ENCODE measurements at regions not wholly inside any gene's neighbourhood (a gene's known extent, or its start where the extent isn't known, plus 50 kb on each side); places are given as distances from the start of the nearest gene placed in this dataset.
"Not testable (repeated sequence)": the region's sequence is repeated elsewhere in the genome, so short reads cannot be mapped to it uniquely, and the experiment has no call there.

DNA sequence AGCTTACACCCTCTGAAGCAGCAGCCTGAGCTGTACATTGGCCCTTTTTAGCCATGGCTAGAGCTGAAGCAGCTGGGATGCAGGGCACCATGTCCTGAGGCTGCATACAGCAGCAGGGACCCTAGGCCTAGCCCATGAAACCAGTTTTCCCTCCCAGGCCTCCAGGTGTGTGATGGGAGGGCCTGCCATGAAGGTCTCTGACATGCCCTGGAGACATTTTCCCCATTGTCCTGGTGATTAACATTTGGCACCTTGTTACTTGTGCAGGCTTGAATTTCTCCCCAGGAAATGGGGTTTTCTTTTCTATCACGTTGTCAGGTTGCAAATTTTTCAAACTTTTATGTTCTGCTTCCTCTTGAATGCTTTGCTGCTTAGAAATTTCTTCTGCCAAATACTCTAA lies 206.8 kb upstream of the GADL1 start:
- TF ChIP-seq, protein P1, sequence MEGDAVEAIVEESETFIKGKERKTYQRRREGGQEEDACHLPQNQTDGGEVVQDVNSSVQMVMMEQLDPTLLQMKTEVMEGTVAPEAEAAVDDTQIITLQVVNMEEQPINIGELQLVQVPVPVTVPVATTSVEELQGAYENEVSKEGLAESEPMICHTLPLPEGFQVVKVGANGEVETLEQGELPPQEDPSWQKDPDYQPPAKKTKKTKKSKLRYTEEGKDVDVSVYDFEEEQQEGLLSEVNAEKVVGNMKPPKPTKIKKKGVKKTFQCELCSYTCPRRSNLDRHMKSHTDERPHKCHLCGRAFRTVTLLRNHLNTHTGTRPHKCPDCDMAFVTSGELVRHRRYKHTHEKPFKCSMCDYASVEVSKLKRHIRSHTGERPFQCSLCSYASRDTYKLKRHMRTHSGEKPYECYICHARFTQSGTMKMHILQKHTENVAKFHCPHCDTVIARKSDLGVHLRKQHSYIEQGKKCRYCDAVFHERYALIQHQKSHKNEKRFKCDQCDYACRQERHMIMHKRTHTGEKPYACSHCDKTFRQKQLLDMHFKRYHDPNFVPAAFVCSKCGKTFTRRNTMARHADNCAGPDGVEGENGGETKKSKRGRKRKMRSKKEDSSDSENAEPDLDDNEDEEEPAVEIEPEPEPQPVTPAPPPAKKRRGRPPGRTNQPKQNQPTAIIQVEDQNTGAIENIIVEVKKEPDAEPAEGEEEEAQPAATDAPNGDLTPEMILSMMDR (IDR thresholded peaks at IDR 0.05) = not testable (repeated sequence)
- TF ChIP-seq POLR2A (IDR thresholded peaks at IDR 0.05) = not testable (repeated sequence)
